Upper lobe of right lung (tissue), 1 donor: ENCODE measurements at regions not wholly inside any gene's neighbourhood (a gene's known extent, or its start where the extent isn't known, plus 50 kb on each side); places are given as distances from the start of the nearest gene placed in this dataset.

Source experiments
- ATAC-seq: fragments of 200-7000 bp; cut with Tn5 transposase; one replicate; pipeline ENCODE4 v1.9.1; 2020; ENCODE audit warnings: mild to moderate bottlenecking, moderate library complexity
- DNase-seq: peaks from one replicate; pipeline ENCODE4 v3.0.0-alpha.2; 2020
- H3K27ac ChIP-seq: fragments of 200-600 bp; one replicate; pipeline ENCODE4 v1.8.0; 2022
- H3K27me3 ChIP-seq: fragments of 200-600 bp; one replicate; pipeline ENCODE4 v1.8.0; 2022; ENCODE audit warnings: mild to moderate bottlenecking
- H3K36me3 ChIP-seq: fragments of 200-600 bp; one replicate; pipeline ENCODE4 v1.8.0; 2022
- H3K4me1 ChIP-seq: fragments of 200-600 bp; one replicate; pipeline ENCODE4 v1.8.0; 2022
- H3K4me3 ChIP-seq: fragments of 200-600 bp; one replicate; pipeline ENCODE4 v1.8.0; 2022; ENCODE audit warnings: mild to moderate bottlenecking
- H3K9me3 ChIP-seq: fragments of 200-600 bp; one replicate; pipeline ENCODE4 v1.8.0; 2022
- intact Hi-C: fragments of 100-400 bp; cut with DNase I; formaldehyde crosslinking; loops from one replicate; pipeline ENCODE4 v1.11.0; 2022
- TF ChIP-seq, protein P1 (sequence below): fragments of 200-600 bp; IDR thresholded peaks from one replicate; pipeline ENCODE4 v1.8.0; 2022; ENCODE audit warnings: antibody characterized with exemption
- donor health status: DM: no; HTN: yes; CAD: no; lungs with severe emphysema.

DNA sequence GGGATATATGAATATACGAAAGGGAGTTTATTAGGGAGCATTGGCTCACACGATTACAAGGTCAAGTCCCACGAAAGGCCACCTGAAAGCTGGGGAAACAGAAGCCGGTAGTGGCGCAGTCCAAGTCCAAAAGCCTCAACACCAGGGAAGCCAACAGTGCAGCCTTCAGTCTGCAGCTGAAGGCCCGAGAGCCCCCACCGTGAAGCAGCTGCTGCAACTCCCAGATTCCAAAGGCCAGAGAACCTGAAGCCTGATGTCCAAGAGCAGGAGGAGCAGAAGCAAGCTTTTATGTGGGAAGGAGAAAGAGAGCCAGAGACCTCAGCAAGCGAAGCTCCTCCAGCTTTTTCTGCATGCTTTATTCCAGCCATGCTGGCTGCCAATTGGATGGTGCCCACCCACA lies 275.8 kb downstream of the PTTG2 start:
- DNase-seq (no peak), ATAC-seq (no peak)
- intact Hi-C loops = no loop called here
- Histone ChIP-seq H3K4me1 (no peaks in the 10 kb centered on the region), H3K4me3 (no peak overlapping the region), H3K27me3 (no peaks in the 10 kb centered on the region), H3K9me3 (no peaks in the 10 kb centered on the region), H3K36me3 (no peaks in the 10 kb centered on the region), H3K27ac (no peak overlapping the region)
- TF ChIP-seq, protein P1, sequence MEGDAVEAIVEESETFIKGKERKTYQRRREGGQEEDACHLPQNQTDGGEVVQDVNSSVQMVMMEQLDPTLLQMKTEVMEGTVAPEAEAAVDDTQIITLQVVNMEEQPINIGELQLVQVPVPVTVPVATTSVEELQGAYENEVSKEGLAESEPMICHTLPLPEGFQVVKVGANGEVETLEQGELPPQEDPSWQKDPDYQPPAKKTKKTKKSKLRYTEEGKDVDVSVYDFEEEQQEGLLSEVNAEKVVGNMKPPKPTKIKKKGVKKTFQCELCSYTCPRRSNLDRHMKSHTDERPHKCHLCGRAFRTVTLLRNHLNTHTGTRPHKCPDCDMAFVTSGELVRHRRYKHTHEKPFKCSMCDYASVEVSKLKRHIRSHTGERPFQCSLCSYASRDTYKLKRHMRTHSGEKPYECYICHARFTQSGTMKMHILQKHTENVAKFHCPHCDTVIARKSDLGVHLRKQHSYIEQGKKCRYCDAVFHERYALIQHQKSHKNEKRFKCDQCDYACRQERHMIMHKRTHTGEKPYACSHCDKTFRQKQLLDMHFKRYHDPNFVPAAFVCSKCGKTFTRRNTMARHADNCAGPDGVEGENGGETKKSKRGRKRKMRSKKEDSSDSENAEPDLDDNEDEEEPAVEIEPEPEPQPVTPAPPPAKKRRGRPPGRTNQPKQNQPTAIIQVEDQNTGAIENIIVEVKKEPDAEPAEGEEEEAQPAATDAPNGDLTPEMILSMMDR = no peak

DNA sequence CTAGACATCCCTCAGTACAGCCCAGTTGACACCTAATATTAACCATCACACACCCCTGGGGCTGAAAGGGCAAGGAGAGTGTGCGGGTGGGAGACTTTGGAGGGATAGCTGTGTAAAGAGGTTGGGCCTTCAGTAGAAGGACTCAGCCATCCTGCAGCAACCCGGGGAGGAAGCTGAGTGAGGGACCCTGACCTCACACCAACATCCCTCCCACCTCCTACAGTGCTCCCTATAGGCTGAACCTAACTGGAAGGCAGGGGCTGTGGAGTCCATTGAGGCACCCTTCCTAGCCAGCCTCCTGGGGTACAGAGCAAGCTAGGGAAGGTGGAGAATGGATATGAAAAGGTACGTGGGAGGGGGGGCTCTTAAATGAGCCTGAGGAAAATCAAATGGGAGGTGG lies 276.3 kb downstream of the PTTG2 start:
- Histone ChIP-seq H3K4me3 (no peak overlapping the region), H3K9me3 (no peaks in the 10 kb centered on the region), H3K27ac (no peak overlapping the region), H3K4me1 (no peaks in the 10 kb centered on the region), H3K36me3 (no peaks in the 10 kb centered on the region), H3K27me3 (no peaks in the 10 kb centered on the region)
- no peak for DNase-seq
- ATAC-seq = no peak
- intact Hi-C loops = no loop called here
- TF ChIP-seq, protein P1 = no peak

DNA sequence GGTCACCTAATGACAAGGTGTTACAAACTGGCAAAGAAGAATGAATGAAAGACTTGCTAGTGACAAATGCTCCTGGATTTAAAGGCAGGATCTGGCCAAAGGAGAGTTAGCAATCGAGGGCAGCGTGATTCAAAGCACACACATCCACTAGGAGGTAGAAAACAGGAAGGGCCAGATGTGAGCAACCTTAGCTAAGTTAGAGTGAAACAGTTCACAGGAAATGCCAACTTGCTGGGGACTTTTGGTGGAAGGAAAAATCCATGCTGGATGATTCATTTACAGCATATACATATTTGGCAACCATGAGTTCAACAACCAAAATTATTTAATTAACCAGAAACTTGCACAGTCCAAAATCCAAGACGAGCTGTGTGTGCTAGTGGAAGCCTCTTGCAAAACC lies 276.9 kb downstream of the PTTG2 start:
- ATAC-seq = no peak
- Histone ChIP-seq H3K36me3 (no peaks in the 10 kb centered on the region), H3K9me3 (no peaks in the 10 kb centered on the region), H3K4me1 (no peaks in the 10 kb centered on the region), H3K27me3 (no peaks in the 10 kb centered on the region), H3K27ac (no peak overlapping the region), H3K4me3 (no peak overlapping the region)
- TF ChIP-seq, protein P1 = no peak
- intact Hi-C loops = no loop called here
- no peak for DNase-seq

DNA sequence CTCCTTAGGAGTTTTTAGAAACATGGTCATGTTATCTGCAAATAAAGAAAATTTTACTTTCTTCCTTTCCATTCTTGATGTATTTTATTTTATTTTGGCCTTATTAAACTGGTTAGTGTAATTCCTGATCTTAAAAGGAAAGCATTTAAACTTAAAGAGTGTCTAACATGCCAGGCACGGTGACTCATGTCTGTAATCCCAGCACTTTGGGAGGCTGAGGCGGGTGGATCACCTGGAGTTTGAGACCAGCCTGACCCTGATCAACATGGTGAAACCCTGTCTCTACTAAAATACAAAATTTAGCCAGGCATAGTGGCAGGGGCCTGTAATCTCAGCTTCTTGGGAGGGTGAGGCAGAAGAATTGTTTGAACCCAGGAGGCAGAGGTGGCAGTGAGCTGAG lies 281.3 kb downstream of the PTTG2 start:
- DNase-seq (no peak), ATAC-seq (no peak)
- H3K27me3 ChIP-seq = no peaks in the 10 kb centered on the region
- intact Hi-C loops = no loop called here
- H3K36me3 ChIP-seq = no peaks in the 10 kb centered on the region
- no peaks in the 10 kb centered on the region for H3K9me3 ChIP-seq
- H3K4me1 ChIP-seq = no peaks in the 10 kb centered on the region
- TF ChIP-seq, protein P1 = no peak
- H3K4me3 ChIP-seq = no peak overlapping the region
- H3K27ac ChIP-seq = no peak overlapping the region

DNA sequence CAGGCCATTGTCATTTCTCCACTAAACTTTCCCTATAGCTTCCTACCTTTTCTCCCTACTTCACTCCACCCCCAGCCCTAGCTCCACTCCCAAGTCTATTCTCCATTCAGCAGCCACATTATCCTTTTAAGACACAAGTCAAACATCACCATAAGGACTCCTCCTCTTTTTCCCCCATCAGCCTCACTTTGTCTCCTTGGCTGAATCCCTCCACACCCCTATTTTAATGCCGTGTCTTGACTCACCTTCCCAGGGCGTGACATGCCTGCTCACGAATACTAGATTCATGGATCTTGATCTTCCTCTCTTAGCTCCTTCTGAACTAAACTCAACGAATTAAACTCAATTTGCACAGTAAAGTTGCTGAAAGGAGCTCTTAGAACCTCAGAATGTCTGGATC lies 281.9 kb downstream of the PTTG2 start:
- ATAC-seq (no peak), DNase-seq (no peak)
- TF ChIP-seq, protein P1 = no peak
- no peak overlapping the region for H3K27ac ChIP-seq
- no peaks in the 10 kb centered on the region for H3K4me1 ChIP-seq
- H3K27me3 ChIP-seq = no peaks in the 10 kb centered on the region
- H3K9me3 ChIP-seq = no peaks in the 10 kb centered on the region
- H3K36me3 ChIP-seq = no peaks in the 10 kb centered on the region
- H3K4me3 ChIP-seq = no peak overlapping the region
- intact Hi-C loops = no loop called here

DNA sequence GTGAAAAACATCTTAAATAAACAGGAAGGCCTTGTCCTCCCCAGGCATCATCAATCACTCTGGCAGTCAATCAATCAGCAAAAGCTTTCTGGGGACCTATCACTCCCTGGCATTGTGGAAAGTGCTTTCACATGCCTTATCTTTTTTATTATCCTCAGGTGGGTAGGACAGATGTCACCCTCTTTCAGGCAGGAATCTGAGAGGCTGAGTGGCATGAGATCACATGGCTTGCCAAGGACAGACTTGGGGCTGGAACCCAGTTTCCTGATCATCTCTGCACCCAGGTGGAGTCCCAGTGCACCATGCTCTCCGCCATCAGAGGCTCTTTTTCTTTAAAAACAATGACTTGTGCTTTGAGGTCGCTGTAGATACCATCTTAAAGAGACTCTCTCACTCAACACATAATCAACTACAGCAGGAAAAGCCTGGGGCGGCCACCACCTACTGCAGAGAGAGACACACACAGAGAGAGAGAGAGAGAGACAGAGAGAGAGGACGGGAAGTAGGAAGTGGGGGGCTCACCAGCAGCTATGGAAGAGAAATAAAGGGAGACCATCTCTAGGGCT lies 282.7 kb downstream of the PTTG2 start:
- no peak for ATAC-seq

More for the DNA sequence above, 282.7 kb downstream of the PTTG2 start:
- no peaks in the 10 kb centered on the region for H3K27me3 ChIP-seq
- H3K9me3 ChIP-seq = no peaks in the 10 kb centered on the region
- intact Hi-C loops = no loop called here
- TF ChIP-seq, protein P1 = no peak
- no peaks in the 10 kb centered on the region for H3K36me3 ChIP-seq
- no peaks in the 10 kb centered on the region for H3K4me1 ChIP-seq
- no peak overlapping the region for H3K27ac ChIP-seq
- DNase-seq = no peak
- H3K4me3 ChIP-seq = no peak overlapping the region
